ENCODE measurements at regions not wholly inside any gene's neighbourhood (a gene's known extent, or its start where the extent isn't known, plus 50 kb on each side); places are given as distances from the start of the nearest gene placed in this dataset.
A peak's percentile ranks its signal among the peaks of the same experiment; 100 is the strongest.

DNA sequence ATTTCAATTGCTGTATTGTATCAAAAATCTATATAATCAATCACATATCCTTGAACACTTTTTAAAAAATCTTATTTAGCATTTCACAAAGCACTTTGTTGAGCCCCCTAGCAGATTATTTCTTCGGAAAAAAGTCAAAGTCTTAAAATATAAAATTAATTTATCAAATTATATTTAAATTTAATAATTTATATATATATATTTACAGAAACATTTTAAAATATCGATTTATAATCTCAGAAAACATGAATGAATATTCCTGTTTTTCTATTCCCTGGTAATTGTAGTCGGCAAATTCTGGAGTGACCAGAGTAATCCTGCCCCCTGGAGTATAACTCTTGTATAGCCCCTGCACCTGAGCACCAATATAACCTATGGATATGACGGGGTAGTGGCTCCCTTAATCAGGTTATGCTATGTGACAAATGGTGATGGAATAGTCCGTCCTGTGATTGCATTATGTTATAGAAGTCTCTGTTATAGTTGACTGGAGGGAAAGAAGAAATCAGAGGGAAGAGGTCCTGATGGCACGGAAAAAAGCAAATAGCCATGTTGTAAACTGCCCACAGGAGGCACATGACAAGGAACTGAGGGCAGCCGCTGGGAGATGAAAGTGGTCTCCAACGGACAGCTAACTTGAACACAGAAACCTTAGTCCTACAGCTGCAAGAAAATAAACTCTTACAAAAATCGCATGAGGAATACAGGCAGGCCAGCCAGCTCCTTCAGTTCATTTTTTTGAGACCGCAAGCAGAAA is 1092.3 kb downstream of the ARAP2 start:
- no peak overlapping the region for H3K27ac ChIP-seq
- WGBS, 10 experiments: 9 to 100% (median 74%) methylated on average over 1 to 10 of the region's 10 CpGs
- ATAC-seq (replicated peaks in 6 of 8): no peak
- no peak overlapping the region for H3K4me3 ChIP-seq
- in situ Hi-C loops (cut with MboI; ENCODE audit: low pct_unique_long_range_greater_than_20kb in 2 of 9, low sequenced_read_pairs in 9 of 9, unreplicated experiment in 9 of 9): no loop called here
- no peaks in the 10 kb centered on the region for H3K4me1 ChIP-seq (replicated peaks in 1 of 2)

DNA sequence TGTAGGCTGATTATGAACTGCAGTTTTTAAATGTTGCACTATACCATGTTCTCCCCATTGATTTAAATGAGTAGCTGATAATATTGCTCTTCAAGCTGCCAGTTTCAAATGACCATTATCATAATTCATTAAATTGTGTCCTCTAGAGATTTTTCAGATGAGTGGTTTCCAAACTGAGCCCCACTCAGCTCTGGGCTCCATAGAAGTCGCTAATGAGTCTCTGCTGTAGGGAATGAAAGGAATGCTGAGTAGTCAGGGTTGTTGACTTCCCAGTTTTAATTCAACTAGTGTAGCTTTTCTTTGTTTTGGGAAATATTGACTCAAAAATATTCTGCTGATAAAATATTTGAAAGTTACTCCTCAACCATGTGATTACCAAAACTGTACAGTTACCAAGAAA is 1081.1 kb downstream of the ARAP2 start:
- 0 to 100% (median 70%) methylated on average over 1 of the region's 1 CpG; no CpG with 5 or more reads in 2 of the 10 experiments for WGBS, 10 experiments
- H3K27ac ChIP-seq: no peak overlapping the region
- in situ Hi-C loops (cut with MboI; ENCODE audit: low pct_unique_long_range_greater_than_20kb in 2 of 9, low sequenced_read_pairs in 9 of 9, unreplicated experiment in 9 of 9): no loop called here
- no peaks in the 10 kb centered on the region for H3K4me1 ChIP-seq (replicated peaks in 1 of 2)
- ATAC-seq (replicated peaks in 6 of 8): no peak
- H3K4me3 ChIP-seq: no peak overlapping the region

DNA sequence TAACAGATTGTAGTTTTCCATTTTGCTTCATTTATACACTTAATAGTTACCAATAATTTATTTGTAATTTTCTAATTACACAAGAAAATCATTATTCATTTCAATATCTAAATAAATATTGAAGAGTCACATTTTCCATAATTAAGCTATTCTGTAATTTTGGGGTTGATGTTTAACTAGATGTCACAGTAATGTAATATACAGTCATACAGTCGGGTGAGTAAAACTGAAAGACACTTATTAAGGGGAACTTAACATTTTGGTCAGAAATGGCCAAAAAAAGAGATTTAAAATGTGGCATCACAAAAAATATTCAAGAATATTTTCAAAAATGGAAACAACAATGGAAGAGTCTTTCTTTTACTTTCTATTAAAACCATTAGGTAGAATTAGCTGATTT is 1080.3 kb downstream of the ARAP2 start:
- no peaks in the 10 kb centered on the region for H3K4me1 ChIP-seq (replicated peaks in 1 of 2)
- no peak overlapping the region for H3K4me3 ChIP-seq
- WGBS, 10 experiments: 0 to 100% (median 82%) methylated on average over 1 of the region's 1 CpG
- no peak for ATAC-seq (replicated peaks in 6 of 8)
- in situ Hi-C loops (cut with MboI; ENCODE audit: low pct_unique_long_range_greater_than_20kb in 2 of 9, low sequenced_read_pairs in 9 of 9, unreplicated experiment in 9 of 9): no loop called here
- H3K27ac ChIP-seq: no peak overlapping the region

DNA sequence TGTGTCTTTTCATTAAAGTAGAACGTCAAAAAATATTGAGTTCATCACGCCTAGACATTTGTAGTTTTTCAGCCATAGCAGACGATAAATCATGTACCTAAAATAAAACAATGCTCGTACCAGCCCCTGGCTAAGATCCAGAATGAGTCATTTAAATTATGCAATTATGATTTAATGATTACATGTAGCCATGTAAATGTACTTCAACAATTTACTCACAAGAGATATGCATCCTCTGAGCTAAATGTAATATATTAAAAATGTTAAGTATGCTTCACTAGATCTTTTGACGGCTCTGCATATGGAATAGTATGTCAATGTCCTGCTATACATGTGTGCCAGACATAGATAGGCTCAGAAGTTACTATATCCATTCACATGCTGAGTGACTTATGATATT is 1077.8 kb downstream of the ARAP2 start:
- no peak overlapping the region for H3K27ac ChIP-seq
- H3K4me1 ChIP-seq (replicated peaks in 1 of 2): no peaks in the 10 kb centered on the region
- 0 to 100% (median 64%) methylated on average over 2 to 5 of the region's 5 CpGs for WGBS, 10 experiments
- no peak overlapping the region for H3K4me3 ChIP-seq
- ATAC-seq (replicated peaks in 6 of 8): peak in 2 of 8 experiments; percentile 46 to 71
- in situ Hi-C loops (cut with MboI; ENCODE audit: low pct_unique_long_range_greater_than_20kb in 2 of 9, low sequenced_read_pairs in 9 of 9, unreplicated experiment in 9 of 9): no loop called here

DNA sequence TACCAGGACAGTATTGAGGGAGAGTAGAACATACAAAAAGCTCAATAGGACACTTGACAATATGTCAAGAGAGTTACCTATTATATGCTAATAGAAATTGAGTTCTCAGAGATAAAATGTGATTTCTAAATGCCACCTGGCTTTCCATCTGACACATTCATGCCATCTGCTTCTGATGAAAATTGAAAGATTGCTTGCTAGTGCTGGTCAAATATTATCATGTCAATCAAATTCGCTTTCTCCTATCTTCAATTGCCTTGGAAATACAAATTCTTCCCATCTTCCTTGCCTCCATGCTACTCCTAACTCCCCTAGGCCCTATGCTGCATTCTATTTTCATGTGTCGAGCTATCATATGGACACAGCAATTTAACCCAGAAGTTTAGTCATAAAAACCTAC is 1076.9 kb downstream of the ARAP2 start:
- in situ Hi-C loops (cut with MboI; ENCODE audit: low pct_unique_long_range_greater_than_20kb in 2 of 9, low sequenced_read_pairs in 9 of 9, unreplicated experiment in 9 of 9): no loop called here
- WGBS, 10 experiments: 0 to 64% (median 44%) methylated on average over 1 to 2 of the region's 2 CpGs
- Histone ChIP-seq H3K4me3 (no peak overlapping the region), H3K4me1 (replicated peaks in 1 of 2) (no peaks in the 10 kb centered on the region), H3K27ac (no peak overlapping the region)
- no peak for ATAC-seq (replicated peaks in 6 of 8)

DNA sequence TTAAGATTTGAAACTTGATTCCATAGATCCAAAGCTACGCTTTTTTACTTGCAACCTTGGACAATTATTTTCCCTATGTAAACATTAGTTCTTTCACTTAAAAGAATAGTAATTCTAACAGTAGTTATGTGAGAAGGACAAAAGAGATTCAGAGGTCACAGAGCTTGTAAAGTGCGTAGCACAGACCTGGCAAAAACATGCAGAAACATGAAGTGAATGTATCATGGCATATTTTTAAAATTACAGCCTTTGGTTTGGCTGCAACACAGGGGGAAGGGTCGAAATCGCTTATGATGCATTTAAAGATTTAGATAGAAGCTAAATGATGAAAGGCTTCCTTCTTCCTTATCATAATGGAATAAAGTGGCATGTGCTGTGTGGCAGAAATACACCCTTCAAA is 1068.8 kb downstream of the ARAP2 start:
- Histone ChIP-seq H3K27ac (no peak overlapping the region), H3K4me1 (replicated peaks in 1 of 2) (no peaks in the 10 kb centered on the region), H3K4me3 (no peak overlapping the region)
- ATAC-seq (replicated peaks in 6 of 8): no peak
- in situ Hi-C loops (cut with MboI; ENCODE audit: low pct_unique_long_range_greater_than_20kb in 2 of 9, low sequenced_read_pairs in 9 of 9, unreplicated experiment in 9 of 9): no loop called here
- WGBS, 10 experiments: 21 to 90% (median 78%) methylated on average over 1 to 4 of the region's 4 CpGs

DNA sequence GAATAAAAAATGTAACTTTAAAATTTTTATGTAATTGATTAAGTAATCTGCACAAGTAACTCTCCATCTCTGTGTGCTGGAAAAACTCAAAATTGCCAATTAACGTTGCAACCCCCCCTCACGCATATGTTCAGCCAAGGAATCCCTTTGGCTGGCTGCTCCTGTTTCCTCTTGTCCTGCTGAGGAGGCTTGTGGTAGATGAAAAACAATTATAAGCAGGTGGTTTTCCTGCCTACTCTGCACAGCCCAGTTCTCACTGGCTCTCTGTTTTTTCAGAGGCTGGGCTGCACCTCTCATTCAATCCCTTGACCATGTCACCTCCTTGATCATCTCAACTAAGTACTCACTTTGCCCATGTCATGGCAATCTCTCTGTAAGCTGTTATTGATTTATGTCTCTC is 1068.4 kb downstream of the ARAP2 start:
- Histone ChIP-seq H3K4me3 (no peak overlapping the region), H3K4me1 (replicated peaks in 1 of 2) (no peaks in the 10 kb centered on the region), H3K27ac (no peak overlapping the region)
- ATAC-seq (replicated peaks in 6 of 8): no peak
- 0 to 60% (median 25%) methylated on average over 1 to 2 of the region's 2 CpGs; no CpG with 5 or more reads in 4 of the 10 experiments for WGBS, 10 experiments
- in situ Hi-C loops (cut with MboI; ENCODE audit: low pct_unique_long_range_greater_than_20kb in 2 of 9, low sequenced_read_pairs in 9 of 9, unreplicated experiment in 9 of 9): no loop called here

DNA sequence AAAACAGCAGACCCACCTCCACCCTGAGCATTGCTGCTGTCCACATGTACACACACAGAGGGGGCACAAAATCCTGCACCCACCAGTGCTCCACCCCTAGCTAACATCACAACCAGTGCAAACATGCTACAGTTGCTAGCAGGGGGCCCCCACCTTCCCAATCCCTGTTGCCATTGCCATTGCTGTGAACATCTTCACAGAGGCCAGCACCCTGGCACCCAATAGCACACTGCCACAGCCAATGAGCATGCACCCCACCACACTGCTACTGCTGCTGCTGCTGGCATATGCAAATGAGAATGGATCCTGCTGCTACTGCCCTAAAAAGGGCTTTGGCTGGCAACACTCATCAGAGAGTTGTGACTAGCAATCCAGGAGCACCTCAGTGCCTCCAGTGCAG is 1061.9 kb downstream of the ARAP2 start:
- Histone ChIP-seq H3K27ac (no peak overlapping the region), H3K4me3 (no peak overlapping the region), H3K4me1 (replicated peaks in 1 of 2) (no peaks in the 10 kb centered on the region)
- no peak for ATAC-seq (replicated peaks in 6 of 8)
- in situ Hi-C loops (cut with MboI; ENCODE audit: low pct_unique_long_range_greater_than_20kb in 2 of 9, low sequenced_read_pairs in 9 of 9, unreplicated experiment in 9 of 9): no loop called here

DNA sequence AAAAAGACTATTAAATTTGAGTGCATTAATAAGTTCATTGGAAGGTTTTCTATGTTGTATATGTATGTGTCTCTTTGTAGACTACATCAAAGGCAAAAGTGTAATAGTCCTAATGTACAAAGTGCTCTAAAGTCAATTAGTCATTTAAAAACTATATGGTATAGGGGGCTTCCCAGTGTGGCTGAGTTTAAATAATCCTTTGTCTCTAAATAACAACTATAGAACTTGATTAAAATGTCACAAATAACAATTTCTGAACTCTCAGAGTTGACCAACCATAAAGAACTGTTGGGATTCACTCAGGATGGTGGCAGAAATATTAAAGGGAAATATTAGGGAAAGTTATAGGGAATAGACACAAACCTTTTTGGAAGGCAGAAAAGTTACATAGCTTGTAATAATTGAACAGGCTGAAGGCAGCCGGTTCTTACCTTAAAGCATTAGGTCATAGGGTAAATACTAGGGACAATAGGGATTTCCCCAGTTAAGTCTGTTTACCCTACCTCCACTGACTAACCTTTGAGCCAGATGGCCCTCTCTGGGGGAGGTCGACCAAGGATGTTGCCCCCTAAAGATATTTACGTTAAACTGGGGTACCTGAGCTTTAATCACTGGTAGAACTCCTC is 1054.2 kb downstream of the ARAP2 start:
- in situ Hi-C loops (cut with MboI; ENCODE audit: low pct_unique_long_range_greater_than_20kb in 2 of 9, low sequenced_read_pairs in 9 of 9, unreplicated experiment in 9 of 9): no loop called here
- no peak for ATAC-seq (replicated peaks in 6 of 8)
- Histone ChIP-seq H3K4me1 (replicated peaks in 1 of 2) (no peaks in the 10 kb centered on the region), H3K4me3 (no peak overlapping the region), H3K27ac (no peak overlapping the region)
- WGBS, 10 experiments: 0 to 79% (median 57%) methylated on average over 1 to 3 of the region's 3 CpGs; no CpG with 5 or more reads in 3 of the 10 experiments

DNA sequence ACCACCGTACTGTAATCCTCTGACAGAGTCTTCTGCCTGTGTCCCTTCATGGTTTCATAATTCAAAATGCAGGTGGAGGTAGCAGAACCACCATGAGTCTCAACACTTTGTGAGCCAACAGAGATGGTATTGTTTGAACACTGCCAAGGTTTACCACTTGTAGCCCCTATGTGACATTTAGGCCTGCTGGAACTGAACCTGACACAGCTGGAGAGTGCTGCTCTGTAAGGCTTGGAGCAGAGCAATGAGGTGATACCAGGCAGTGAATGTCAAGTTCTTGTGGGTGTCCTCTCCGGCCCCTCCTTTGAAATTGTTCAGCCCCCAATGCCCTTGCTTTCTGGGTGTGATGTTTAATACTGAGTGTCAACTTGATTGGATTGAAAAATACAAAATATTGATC is 1042.9 kb downstream of the ARAP2 start:
- Histone ChIP-seq H3K27ac (no peak overlapping the region), H3K4me3 (no peak overlapping the region), H3K4me1 (replicated peaks in 1 of 2) (no peaks in the 10 kb centered on the region)
- in situ Hi-C loops (cut with MboI; ENCODE audit: low pct_unique_long_range_greater_than_20kb in 2 of 9, low sequenced_read_pairs in 9 of 9, unreplicated experiment in 9 of 9): no loop called here
- ATAC-seq (replicated peaks in 6 of 8): no peak
- WGBS, 10 experiments: 0 to 100% (median 78%) methylated on average over 1 to 2 of the region's 2 CpGs; no CpG with 5 or more reads in 3 of the 10 experiments

DNA sequence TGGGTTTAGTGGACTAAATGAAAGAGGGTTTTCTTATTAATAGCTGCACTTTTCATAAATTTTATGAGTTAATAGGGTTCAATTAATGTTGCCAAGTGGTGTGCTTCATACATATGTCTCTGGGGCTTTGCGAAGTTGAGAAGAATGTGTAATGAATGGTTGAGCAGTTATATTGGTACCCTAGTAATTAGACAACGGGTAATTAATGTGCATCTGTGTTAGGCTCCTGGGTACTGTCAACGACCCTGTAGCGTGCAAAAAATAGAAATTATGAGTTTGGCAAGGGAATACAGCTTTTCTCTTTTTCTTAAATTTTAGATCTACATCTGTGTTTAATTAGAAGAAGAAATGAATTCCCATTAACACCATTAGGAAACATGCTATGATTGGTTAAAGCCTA is 1027.7 kb downstream of the ARAP2 start:
- in situ Hi-C loops (cut with MboI; ENCODE audit: low pct_unique_long_range_greater_than_20kb in 2 of 9, low sequenced_read_pairs in 9 of 9, unreplicated experiment in 9 of 9): no loop called here
- WGBS, 10 experiments: 4 to 94% (median 77%) methylated on average over 2 to 4 of the region's 4 CpGs
- Histone ChIP-seq H3K27ac (no peak overlapping the region), H3K4me3 (no peak overlapping the region), H3K4me1 (replicated peaks in 1 of 2) (peaks cover 0 to 4% of the 10 kb centered on the region in 2 donors)
- ATAC-seq (replicated peaks in 6 of 8): peak in 1 of 8 experiments; percentile 45

DNA sequence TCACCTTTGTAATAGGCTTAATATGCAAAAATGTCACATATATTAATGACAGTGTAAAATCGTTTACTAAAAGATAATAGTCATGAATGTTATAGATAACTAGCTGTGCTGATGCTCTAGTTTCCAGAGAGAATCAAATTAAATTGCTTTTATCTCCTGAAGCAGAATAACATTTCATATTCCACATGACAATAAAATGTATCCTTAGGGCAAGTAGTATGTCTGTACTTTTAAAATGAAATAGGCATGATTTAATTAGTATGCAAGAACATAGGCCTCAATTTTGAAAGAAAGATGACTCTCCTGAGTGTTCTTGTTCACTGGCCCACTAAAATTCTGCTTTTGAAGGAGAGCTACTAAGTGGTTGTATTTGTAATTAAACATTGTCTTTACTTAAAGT is 1027.0 kb downstream of the ARAP2 start:
- WGBS, 10 experiments: 0 to 86% (median 50%) methylated on average over 1 of the region's 1 CpG; no CpG with 5 or more reads in 1 of the 10 experiments
- Histone ChIP-seq H3K27ac (no peak overlapping the region), H3K4me3 (no peak overlapping the region), H3K4me1 (replicated peaks in 1 of 2) (peaks cover 0 to 4% of the 10 kb centered on the region in 2 donors)
- in situ Hi-C loops (cut with MboI; ENCODE audit: low pct_unique_long_range_greater_than_20kb in 2 of 9, low sequenced_read_pairs in 9 of 9, unreplicated experiment in 9 of 9): no loop called here
- no peak for ATAC-seq (replicated peaks in 6 of 8)

DNA sequence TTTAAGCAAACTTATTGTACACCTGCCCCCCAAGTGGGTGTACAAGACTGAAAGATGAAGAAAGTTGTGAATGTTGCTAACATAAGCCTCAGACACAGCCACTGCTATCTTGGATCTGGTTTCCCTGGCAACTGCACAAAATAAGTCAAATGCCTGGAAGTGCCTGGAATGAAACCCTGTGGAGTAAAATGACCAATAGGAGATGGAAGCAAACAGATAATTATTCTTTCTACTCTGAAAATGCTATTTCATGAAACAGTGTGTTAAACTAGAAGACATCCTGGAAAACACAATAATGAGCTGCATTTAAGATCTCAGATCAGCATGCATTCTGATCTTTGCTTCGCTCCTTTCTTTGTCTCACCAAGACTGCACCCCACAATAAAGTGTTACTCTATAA is 1016.0 kb downstream of the ARAP2 start:
- Histone ChIP-seq H3K4me3 (no peak overlapping the region), H3K4me1 (replicated peaks in 1 of 2) (no peaks in the 10 kb centered on the region), H3K27ac (no peak overlapping the region)
- 0 to 100% (median 57%) methylated on average over 1 of the region's 1 CpG; no CpG with 5 or more reads in 3 of the 10 experiments for WGBS, 10 experiments
- ATAC-seq (replicated peaks in 6 of 8): peak in 3 of 8 experiments; percentile 27 to 71 (median 59)
- in situ Hi-C loops (cut with MboI; ENCODE audit: low pct_unique_long_range_greater_than_20kb in 2 of 9, low sequenced_read_pairs in 9 of 9, unreplicated experiment in 9 of 9): no loop called here

DNA sequence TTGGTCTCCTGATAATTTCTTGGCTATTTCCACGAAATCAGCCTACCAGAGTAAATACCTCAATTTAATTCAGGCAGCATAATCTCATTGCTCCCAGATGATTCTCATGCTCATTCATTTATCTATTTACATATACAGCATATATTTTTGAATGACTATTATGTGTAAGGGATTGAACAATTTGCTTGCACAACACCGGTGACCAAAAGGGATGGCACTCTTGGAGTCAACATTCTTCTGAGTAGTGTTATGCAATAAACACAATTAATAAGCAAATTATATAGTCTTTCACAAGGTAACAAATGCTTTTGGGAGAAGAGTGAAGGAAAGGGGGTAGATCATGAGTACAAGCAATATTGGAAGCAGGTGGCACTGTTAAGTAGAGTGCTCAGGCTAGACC is 1015.3 kb downstream of the ARAP2 start:
- WGBS, 10 experiments: 0 to 100% (median 85%) methylated on average over 1 to 2 of the region's 2 CpGs
- no peak overlapping the region for H3K27ac ChIP-seq
- ATAC-seq (replicated peaks in 6 of 8): no peak
- H3K4me3 ChIP-seq: no peak overlapping the region
- H3K4me1 ChIP-seq (replicated peaks in 1 of 2): no peaks in the 10 kb centered on the region
- in situ Hi-C loops (cut with MboI; ENCODE audit: low pct_unique_long_range_greater_than_20kb in 2 of 9, low sequenced_read_pairs in 9 of 9, unreplicated experiment in 9 of 9): no loop called here
